Keratinocyte (primary cell): ENCODE measurements at regions not wholly inside any gene's neighbourhood (a gene's known extent, or its start where the extent isn't known, plus 50 kb on each side); places are given as distances from the start of the nearest gene placed in this dataset.

Source experiments
- DNase-seq: peaks from one replicate; pipeline ENCODE4 v3.0.0-alpha.2; 2011; ENCODE audit warnings: low read depth, missing footprints, low spot score
- FAIRE-seq: peaks from 2 replicates; lab custom pipeline; 2011; peaks lifted over from hg19 to GRCh38; lab: Jason Lieb, UNC
- H2AFZ ChIP-seq: 2 replicates; pipeline ENCODE4 v1.6.0; 2012; ENCODE audit warnings: low read length, control low read depth, inconsistent platforms; ENCODE audit not compliant: control insufficient read depth
- H3K27ac ChIP-seq: 2 replicates; pipeline ENCODE4 v1.5.1; 2011; ENCODE audit warnings: low read length; ENCODE audit not compliant: control insufficient read depth, insufficient read depth
- H3K27me3 ChIP-seq: 3 replicates; pipeline ENCODE4 v1.6.0; 2011; ENCODE audit warnings: low read length; ENCODE audit not compliant: control insufficient read depth, insufficient read depth; ENCODE audit errors: extremely low read depth
- H3K36me3 ChIP-seq, 2 experiments: 2 replicates in 1 of 2; 3 replicates in 1 of 2; pipeline ENCODE4 v1.5.1; 2011; ENCODE audit warnings: low read length in 2 of 2, mild to moderate bottlenecking in 1 of 2; ENCODE audit not compliant: control insufficient read depth in 2 of 2, insufficient read depth in 2 of 2; ENCODE audit errors: extremely low read depth in 1 of 2
- H3K4me1 ChIP-seq: 3 replicates; pipeline ENCODE4 v1.5.1; 2011; ENCODE audit warnings: low read length; ENCODE audit not compliant: control insufficient read depth, insufficient read depth; ENCODE audit errors: extremely low read depth
- H3K4me2 ChIP-seq: 3 replicates; pipeline ENCODE4 v1.6.0; 2011; ENCODE audit warnings: low read depth, low read length; ENCODE audit not compliant: control insufficient read depth, insufficient read depth; ENCODE audit errors: extremely low read depth
- H3K4me3 ChIP-seq, 3 experiments: fragments of 200-600 bp in 1 of 3; sonication (generic) in 1 of 3; 2 replicates in 2 of 3; 3 replicates in 1 of 3; pipeline ENCODE4 v1.5.1; 2011 to 2016; ENCODE audit warnings: low read length in 3 of 3, mild to moderate bottlenecking in 3 of 3, control low read depth in 2 of 3, inconsistent platforms in 1 of 3, low read depth in 1 of 3, mixed read lengths in 1 of 3, mixed run types in 1 of 3, moderate library complexity in 1 of 3; ENCODE audit not compliant: control insufficient read depth in 2 of 3, insufficient read depth in 2 of 3; ENCODE audit errors: extremely low read depth in 1 of 3
- H3K79me2 ChIP-seq: 2 replicates; pipeline ENCODE4 v1.6.0; 2012; ENCODE audit warnings: low read length; ENCODE audit not compliant: control insufficient read depth, insufficient read depth
- H3K9ac ChIP-seq: 3 replicates; pipeline ENCODE4 v1.6.0; 2011; ENCODE audit warnings: low read length; ENCODE audit not compliant: control insufficient read depth, insufficient read depth; ENCODE audit errors: extremely low read depth
- H3K9me1 ChIP-seq: 3 replicates; pipeline ENCODE4 v1.6.0; 2011; ENCODE audit warnings: low read length; ENCODE audit not compliant: control insufficient read depth, insufficient read depth; ENCODE audit errors: extremely low read depth
- H3K9me3 ChIP-seq: 2 replicates; pipeline ENCODE4 v1.5.1; 2012; ENCODE audit warnings: low read depth, low read length; ENCODE audit not compliant: control insufficient read depth
- H4K20me1 ChIP-seq: 3 replicates; pipeline ENCODE4 v1.6.0; 2011; ENCODE audit warnings: low read length; ENCODE audit not compliant: control insufficient read depth, insufficient read depth; ENCODE audit errors: extremely low read depth
- CTCF ChIP-seq, 3 experiments: IDR thresholded peaks in 1 of 3; conservative IDR thresholded peaks in 1 of 3; optimal IDR thresholded peaks in 1 of 3; 2 replicates in 2 of 3; 3 replicates in 1 of 3; pipeline versions ENCODE3 to v1.5.1; 2011; ENCODE audit warnings: low read length in 3 of 3, mild to moderate bottlenecking in 3 of 3, moderate library complexity in 2 of 3, control low read depth in 1 of 3, inconsistent platforms in 1 of 3; ENCODE audit not compliant: insufficient read depth in 2 of 3; ENCODE audit errors: extremely low read depth in 1 of 3
- EZH2 ChIP-seq: IDR thresholded peaks from one replicate; pipeline ENCODE4 v1.6.1; 2012; ENCODE audit warnings: inconsistent platforms, mild to moderate bottlenecking, low read length, moderate library complexity
- dilution Hi-C: fragments of 300-500 bp; cut with MboI; formaldehyde crosslinking; loops from one replicate; pipeline ENCODE4 v1.7.0; 2020; ENCODE audit warnings: low sequenced_read_pairs; ENCODE audit not compliant: extremely low pct_ligation_motif_present

GRCh38 chr6:72534236-72534635, 87.6 kb upstream of the KCNQ5 start:
- H3K27me3 ChIP-seq: no peaks in the 10 kb centered on the region
- no peaks in the 10 kb centered on the region for H3K9me3 ChIP-seq
- no peak overlapping the region for H3K27ac ChIP-seq
- no peaks in the 10 kb centered on the region for H4K20me1 ChIP-seq
- no peak for DNase-seq
- H3K4me2 ChIP-seq: no peak overlapping the region
- TF ChIP-seq CTCF (optimal IDR thresholded peaks at IDR 0.05 in 1 of 3, IDR thresholded peaks at IDR 0.05 in 1 of 3, conservative IDR thresholded peaks at IDR 0.05 in 1 of 3; ENCODE audit: extremely low read depth in 1 of 3, insufficient read depth in 2 of 3, low read length in 3 of 3): no peak
- no peak for TF ChIP-seq EZH2
- no peak overlapping the region for H2AFZ ChIP-seq
- FAIRE-seq: no peak
- H3K4me3 ChIP-seq: no peak overlapping the region
- H3K9ac ChIP-seq: no peak overlapping the region
- H3K79me2 ChIP-seq: no peaks in the 10 kb centered on the region
- peaks cover 18% of the 10 kb centered on the region for H3K4me1 ChIP-seq
- no peaks in the 10 kb centered on the region for H3K9me1 ChIP-seq
- dilution Hi-C loops: no loop called here
- H3K36me3 ChIP-seq: no peaks in the 10 kb centered on the region

- no peak for DNase-seq
- FAIRE-seq: no peak
- no peaks in the 10 kb centered on the region for H3K36me3 ChIP-seq
- H3K79me2 ChIP-seq: no peaks in the 10 kb centered on the region
- H3K27ac ChIP-seq: no peak overlapping the region
- TF ChIP-seq EZH2 (no peak), CTCF (optimal IDR thresholded peaks at IDR 0.05 in 1 of 3, IDR thresholded peaks at IDR 0.05 in 1 of 3, conservative IDR thresholded peaks at IDR 0.05 in 1 of 3; ENCODE audit: extremely low read depth in 1 of 3, insufficient read depth in 2 of 3, low read length in 3 of 3) (no peak)
- no peak overlapping the region for H3K4me3 ChIP-seq
- H3K4me1 ChIP-seq: peaks cover 15% of the 10 kb centered on the region
- H3K27me3 ChIP-seq: no peaks in the 10 kb centered on the region
- dilution Hi-C loops: no loop called here
- no peaks in the 10 kb centered on the region for H3K9me3 ChIP-seq
- no peak overlapping the region for H3K4me2 ChIP-seq
- H2AFZ ChIP-seq: no peak overlapping the region
- no peaks in the 10 kb centered on the region for H3K9me1 ChIP-seq
- no peaks in the 10 kb centered on the region for H4K20me1 ChIP-seq
- no peak overlapping the region for H3K9ac ChIP-seq
Measured at GRCh38 chr6:72535124-72535523, 86.7 kb upstream of the KCNQ5 start.
